GM12865 (cell line): ENCODE measurements at regions not wholly inside any gene's neighbourhood (a gene's known extent, or its start where the extent isn't known, plus 50 kb on each side); places are given as distances from the start of the nearest gene placed in this dataset.

Experiments
- DNase-seq: peaks from one replicate; pipeline ENCODE4 v3.0.0; 2010; ENCODE audit warnings: low read depth
- H3K4me3 ChIP-seq: 2 replicates; pipeline ENCODE4 v1.5.1; 2011; ENCODE audit warnings: mild to moderate bottlenecking, low read depth, low read length, control low read depth
- CTCF ChIP-seq: IDR thresholded peaks from 2 replicates; pipeline ENCODE4 v1.5.1; 2011; ENCODE audit warnings: low read length, control low read depth, low read depth, inconsistent platforms; ENCODE audit not compliant: insufficient read depth; ENCODE audit errors: missing control alignments

- no peak for TF ChIP-seq CTCF
- H3K4me3 ChIP-seq: no peak overlapping the region
- DNase-seq: no peak
These were observed 637.8 kb upstream of the EEF2KMT start for GRCh38 chr16:5735444-5735843.

- no peak for TF ChIP-seq CTCF
- H3K4me3 ChIP-seq: no peak overlapping the region
- DNase-seq: no peak
These were observed 633.2 kb upstream of the EEF2KMT start for GRCh38 chr16:5730783-5731182.

GRCh38 chr16:5722116-5722619 is 624.6 kb upstream of the EEF2KMT start:
- TF ChIP-seq CTCF: no peak
- no peak overlapping the region for H3K4me3 ChIP-seq
- no peak for DNase-seq

- no peak overlapping the region for H3K4me3 ChIP-seq
- DNase-seq: no peak
- no peak for TF ChIP-seq CTCF
These were observed 617.6 kb upstream of the EEF2KMT start for GRCh38 chr16:5715155-5715554.

GRCh38 chr16:5709889-5710288 is 612.3 kb upstream of the EEF2KMT start:
- H3K4me3 ChIP-seq: no peak overlapping the region
- TF ChIP-seq CTCF: no peak
- DNase-seq: peak; percentile 1

- DNase-seq: no peak
- no peak for TF ChIP-seq CTCF
- H3K4me3 ChIP-seq: no peak overlapping the region
These were observed 608.6 kb upstream of the EEF2KMT start for GRCh38 chr16:5706211-5706610.

- no peak for TF ChIP-seq CTCF
- DNase-seq: no peak
- H3K4me3 ChIP-seq: no peak overlapping the region
These were observed 606.7 kb upstream of the EEF2KMT start for GRCh38 chr16:5704271-5704670.
